Muscle layer of duodenum (tissue), 2 donors: ENCODE measurements at regions not wholly inside any gene's neighbourhood (a gene's known extent, or its start where the extent isn't known, plus 50 kb on each side); places are given as distances from the start of the nearest gene placed in this dataset.
"Not testable (repeated sequence)": the region's sequence is repeated elsewhere in the genome, so short reads cannot be mapped to it uniquely, and the experiment has no call there.

ENCODE experiments used
- H3K27ac ChIP-seq: one replicate; pipeline ENCODE4 v1.7.0; 2013; ENCODE audit warnings: mild to moderate bottlenecking, low read length
- H3K27me3 ChIP-seq: one replicate; pipeline ENCODE4 v1.7.0; 2013; ENCODE audit warnings: low read depth, mild to moderate bottlenecking, control low read depth, low read length
- H3K36me3 ChIP-seq, 2 donors: one replicate each; pipeline ENCODE4 v1.7.0; 2013; ENCODE audit warnings: low read length in 2 of 2, control low read depth in 1 of 2, mild to moderate bottlenecking in 1 of 2; ENCODE audit not compliant: insufficient read depth in 2 of 2, control insufficient read depth in 1 of 2
- H3K4me1 ChIP-seq, 2 donors: one replicate each; pipeline ENCODE4 v1.7.0; 2013; ENCODE audit warnings: low read length in 2 of 2, mild to moderate bottlenecking in 2 of 2, control low read depth in 1 of 2, moderate library complexity in 1 of 2; ENCODE audit not compliant: insufficient read depth in 2 of 2, control insufficient read depth in 1 of 2
- H3K4me3 ChIP-seq, 2 donors: one replicate each; pipeline ENCODE4 v1.7.0; 2013; ENCODE audit warnings: low read length in 2 of 2, low read depth in 1 of 2, mild to moderate bottlenecking in 1 of 2
- H3K9me3 ChIP-seq, 2 donors: one replicate each; pipeline ENCODE4 v1.7.0; 2013; ENCODE audit warnings: low read length in 2 of 2, control low read depth in 1 of 2, mild to moderate bottlenecking in 1 of 2; ENCODE audit not compliant: control insufficient read depth in 1 of 2
- donor health status: healthy.

DNA sequence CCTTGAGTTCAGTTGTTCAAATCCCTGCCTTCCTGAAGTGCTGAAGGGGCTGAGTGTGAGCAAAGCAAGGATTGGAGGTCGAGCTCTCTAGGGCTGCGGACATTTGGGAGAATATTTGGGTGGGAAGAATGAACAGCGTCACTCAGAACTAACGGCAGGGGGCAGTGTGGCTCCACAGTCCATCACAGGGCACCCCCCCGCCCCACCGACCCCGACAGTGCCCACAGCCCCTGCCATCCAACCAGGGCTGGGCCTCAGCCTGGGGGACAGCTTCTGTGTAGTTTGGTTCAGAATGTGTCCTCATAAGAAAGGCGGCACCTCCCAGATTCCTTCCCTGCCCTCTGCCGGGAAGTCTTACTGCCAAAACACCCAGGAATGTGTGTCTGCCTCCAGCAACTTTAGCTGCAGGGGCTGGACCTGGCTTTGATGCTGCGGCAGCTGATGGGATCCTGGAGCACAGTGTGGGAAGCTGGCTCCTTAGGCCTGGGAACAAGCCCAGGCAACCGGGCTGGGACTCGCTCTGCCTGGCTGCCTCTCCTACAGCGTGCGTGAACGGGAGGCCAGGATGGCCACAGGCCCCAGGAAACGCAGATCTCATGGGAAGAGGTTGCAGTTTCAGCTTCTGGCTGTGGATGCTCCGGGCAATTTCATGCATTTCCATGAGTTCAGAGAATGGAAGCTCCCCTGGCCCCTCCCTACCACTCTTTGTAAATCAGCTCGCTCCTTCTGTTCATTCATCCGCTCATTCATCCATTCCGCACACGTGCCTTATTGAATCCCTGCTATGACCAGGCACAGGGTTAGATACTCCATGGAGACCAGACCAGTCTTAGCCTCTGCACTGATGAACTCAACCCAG lies 104.9 kb upstream of the TMPRSS2 start:
- H3K9me3 ChIP-seq = no peaks in the 10 kb centered on the region
- peaks cover 0 to 4% of the 10 kb centered on the region in 2 donors for H3K36me3 ChIP-seq
- H3K4me1 ChIP-seq = peaks cover 7 to 13% of the 10 kb centered on the region in 2 donors
- no peak overlapping the region for H3K4me3 ChIP-seq
- no peaks in the 10 kb centered on the region for H3K27me3 ChIP-seq
- no peak overlapping the region for H3K27ac ChIP-seq

DNA sequence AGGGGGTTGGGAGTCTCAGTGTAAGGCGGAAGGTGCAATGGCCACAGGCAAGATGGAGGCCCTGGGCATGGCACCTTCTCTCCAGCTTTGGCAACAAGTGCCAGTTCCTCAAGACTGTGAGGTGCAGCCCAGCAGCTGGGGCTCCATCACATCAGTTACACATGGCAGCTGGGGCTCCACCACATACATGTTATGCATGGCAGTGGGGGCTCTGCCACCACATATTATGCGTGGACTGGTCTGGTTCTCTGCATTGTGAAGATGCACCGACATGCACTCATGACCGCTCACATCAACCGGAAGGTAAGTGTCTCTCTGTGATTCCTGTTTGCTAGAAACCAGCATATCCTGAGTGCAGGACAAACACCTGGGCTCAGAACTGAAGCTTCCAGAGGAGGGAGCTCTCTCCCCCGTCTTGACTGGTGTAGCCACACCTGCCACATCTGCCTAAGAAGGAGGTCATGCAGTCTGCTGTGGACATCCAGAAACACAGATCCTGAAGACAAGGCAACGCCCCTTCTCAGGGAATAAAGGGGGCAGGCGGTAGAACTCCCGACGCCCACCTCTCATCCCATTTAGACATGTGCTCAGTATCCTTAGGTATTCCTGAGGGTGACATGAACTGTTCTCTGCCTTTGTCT lies 104.1 kb upstream of the TMPRSS2 start:
- peaks cover 0 to 4% of the 10 kb centered on the region in 2 donors for H3K36me3 ChIP-seq
- H3K4me3 ChIP-seq = no peak overlapping the region
- H3K27me3 ChIP-seq = no peaks in the 10 kb centered on the region
- no peaks in the 10 kb centered on the region for H3K9me3 ChIP-seq
- H3K27ac ChIP-seq = no peak overlapping the region
- peaks cover 7 to 13% of the 10 kb centered on the region in 2 donors for H3K4me1 ChIP-seq

DNA sequence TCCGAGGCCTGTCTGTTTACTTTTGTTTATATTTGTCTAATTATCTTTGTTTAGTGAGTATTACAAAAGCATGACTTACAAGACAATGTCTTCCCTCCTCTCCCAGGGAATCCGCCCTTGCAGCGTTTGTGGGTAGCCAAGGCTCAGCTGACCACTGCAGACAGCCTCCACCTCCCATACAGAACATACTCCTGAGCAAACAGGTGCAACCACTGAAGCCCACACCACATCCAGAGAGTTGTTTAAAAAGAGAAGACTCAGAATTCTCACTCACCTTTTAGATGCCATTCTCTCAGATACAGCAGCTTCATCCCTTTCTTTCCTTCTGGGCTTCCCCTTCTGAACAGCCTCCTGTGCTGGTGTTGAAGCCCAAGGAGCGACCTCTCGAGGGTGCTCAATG lies 103.5 kb upstream of the TMPRSS2 start:
- Histone ChIP-seq H3K27ac (no peak overlapping the region), H3K27me3 (no peaks in the 10 kb centered on the region), H3K4me3 (no peak overlapping the region), H3K9me3 (no peaks in the 10 kb centered on the region), H3K36me3 (peaks cover 0 to 4% of the 10 kb centered on the region in 2 donors), H3K4me1 (peaks cover 7 to 13% of the 10 kb centered on the region in 2 donors)

DNA sequence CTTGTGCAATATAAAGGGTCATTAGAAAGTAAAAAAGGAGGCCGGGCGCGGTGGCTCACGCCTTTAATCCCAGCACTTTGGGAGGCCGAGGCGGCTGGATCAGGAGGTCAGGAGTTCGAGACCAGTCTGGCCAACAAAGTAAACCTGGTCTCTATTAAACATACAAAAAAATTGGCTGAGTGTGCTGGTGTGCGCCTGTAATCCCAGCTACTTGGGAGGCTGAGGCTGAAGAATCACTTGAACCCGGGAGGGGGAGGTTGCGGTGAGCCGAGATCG lies 102.8 kb upstream of the TMPRSS2 start:
- not testable (repeated sequence) for H3K4me3 ChIP-seq, H3K9me3 ChIP-seq, H3K4me1 ChIP-seq, H3K36me3 ChIP-seq, H3K27me3 ChIP-seq, H3K27ac ChIP-seq

DNA sequence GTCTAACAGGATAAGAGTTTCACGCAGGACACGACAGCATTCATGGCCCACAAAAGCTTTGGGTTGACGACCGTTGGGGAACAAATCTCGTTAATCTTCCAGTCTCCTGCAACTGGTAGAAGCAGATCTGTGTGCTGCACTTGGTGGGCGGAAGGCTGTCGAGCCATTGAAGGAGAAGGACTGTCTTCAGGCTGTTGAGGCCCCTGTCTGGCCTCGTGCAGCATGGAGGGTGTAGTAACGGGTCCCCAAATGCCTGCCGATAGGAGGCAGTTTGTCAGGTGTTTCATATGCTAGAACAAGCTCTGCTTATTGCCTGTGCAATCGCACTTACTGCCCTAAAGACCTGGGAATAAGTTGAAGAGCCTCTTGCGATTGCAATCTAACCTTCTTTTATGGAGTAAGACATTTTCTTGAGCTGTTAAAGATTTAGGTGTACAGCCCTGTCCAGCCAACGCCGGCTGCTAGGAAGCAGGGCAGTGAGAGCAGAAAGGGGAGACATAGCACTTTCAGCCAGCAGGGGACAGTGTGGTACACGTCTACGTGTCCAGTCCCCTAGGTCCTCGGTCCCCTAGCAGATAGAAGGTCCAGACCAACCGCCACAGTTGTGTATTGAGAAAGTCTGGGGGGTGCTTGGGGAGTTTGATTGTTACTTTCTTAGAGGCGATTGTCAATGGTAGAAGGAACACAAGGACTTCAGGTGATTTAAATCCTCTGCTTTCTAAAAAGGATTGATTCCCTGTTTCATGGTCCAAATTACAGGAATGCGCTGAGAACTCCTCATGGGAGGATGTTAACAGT lies 102.3 kb upstream of the TMPRSS2 start:
- no peaks in the 10 kb centered on the region for H3K27me3 ChIP-seq
- no peak overlapping the region for H3K27ac ChIP-seq
- H3K9me3 ChIP-seq = no peaks in the 10 kb centered on the region
- H3K36me3 ChIP-seq = no peaks in the 10 kb centered on the region
- no peak overlapping the region for H3K4me3 ChIP-seq
- H3K4me1 ChIP-seq = peaks cover 7% of the 10 kb centered on the region in 2 donors

DNA sequence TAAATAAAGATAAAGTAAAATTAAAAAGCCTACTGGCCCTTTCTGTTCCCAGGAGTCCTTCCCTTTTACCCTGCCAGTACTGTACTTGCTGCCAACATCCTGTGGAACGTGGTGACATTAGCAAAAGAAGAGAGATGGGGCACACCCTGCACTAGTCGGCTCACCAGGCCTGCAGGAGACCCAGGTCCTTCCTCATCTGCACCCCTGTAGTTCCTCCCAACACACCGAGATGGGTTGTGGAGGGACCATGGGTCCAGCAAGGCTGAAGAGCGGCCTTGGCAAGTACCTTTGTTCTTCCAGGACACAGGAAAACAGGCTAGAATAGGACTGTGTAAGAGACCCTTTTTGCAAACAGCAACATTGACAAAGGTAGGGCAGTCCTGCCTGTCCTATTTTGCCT lies 98.7 kb upstream of the TMPRSS2 start:
- no peaks in the 10 kb centered on the region for H3K36me3 ChIP-seq
- no peak overlapping the region for H3K4me3 ChIP-seq
- no peaks in the 10 kb centered on the region for H3K9me3 ChIP-seq
- H3K27ac ChIP-seq = no peak overlapping the region
- H3K4me1 ChIP-seq = no peaks in the 10 kb centered on the region
- H3K27me3 ChIP-seq = no peaks in the 10 kb centered on the region

DNA sequence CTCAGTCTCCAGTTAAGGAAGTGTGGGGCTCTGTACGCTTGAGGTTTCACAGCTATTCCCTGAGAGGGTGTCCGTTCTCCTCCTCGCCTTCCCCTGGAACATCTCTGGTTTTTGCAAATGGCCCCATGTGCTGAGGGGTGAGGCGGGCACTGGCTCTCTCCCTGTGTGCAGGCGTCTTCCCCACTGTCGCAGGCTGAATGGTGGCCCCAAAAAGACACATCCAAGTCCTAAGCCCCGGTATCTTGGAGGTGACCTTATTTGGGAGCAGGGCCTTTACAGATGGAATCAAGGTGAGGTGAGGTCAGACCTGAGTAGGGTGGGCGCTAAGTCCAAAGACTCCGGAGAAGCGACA lies 98.0 kb upstream of the TMPRSS2 start:
- H3K9me3 ChIP-seq = no peaks in the 10 kb centered on the region
- H3K4me1 ChIP-seq = no peaks in the 10 kb centered on the region
- no peak overlapping the region for H3K4me3 ChIP-seq
- H3K27me3 ChIP-seq = no peaks in the 10 kb centered on the region
- no peak overlapping the region for H3K27ac ChIP-seq
- no peaks in the 10 kb centered on the region for H3K36me3 ChIP-seq

DNA sequence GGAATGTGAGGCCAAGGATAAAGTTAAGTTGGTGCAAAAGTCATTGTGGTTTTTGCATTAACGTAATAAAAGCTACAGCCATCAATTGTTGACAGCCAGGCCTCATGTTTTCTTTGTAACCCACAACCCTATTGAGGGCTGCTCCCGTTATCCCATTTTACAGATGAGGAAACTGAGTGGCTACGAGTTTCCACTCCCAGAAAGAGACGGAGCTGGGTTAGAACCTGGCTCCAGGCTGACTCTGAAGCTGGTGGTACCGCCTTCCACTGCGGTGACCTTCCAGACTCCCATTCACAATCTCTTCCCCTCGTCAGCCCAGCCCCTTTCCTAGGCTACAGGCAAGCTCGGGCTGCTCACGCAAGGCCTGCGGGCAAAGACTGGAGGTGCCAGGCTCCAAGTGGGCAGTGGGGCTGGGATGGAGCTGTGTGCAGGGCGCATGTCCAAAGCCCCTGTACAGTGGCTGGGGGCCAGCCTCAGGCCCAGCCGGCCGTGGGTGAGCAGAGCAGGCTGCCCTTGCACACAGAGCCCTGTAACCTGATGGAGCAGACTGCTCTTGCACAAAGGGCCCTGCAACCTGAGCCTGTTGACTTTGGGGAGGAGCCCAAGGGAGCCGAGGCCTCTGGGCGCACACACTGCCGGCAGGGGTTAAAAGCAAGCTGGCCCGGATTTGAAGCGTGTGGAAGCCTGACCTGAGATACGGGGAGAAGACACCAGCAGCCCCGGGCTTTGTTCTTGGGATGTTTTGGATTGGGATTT lies 97.4 kb upstream of the TMPRSS2 start:
- Histone ChIP-seq H3K4me1 (no peaks in the 10 kb centered on the region), H3K36me3 (no peaks in the 10 kb centered on the region), H3K9me3 (no peaks in the 10 kb centered on the region), H3K27ac (no peak overlapping the region), H3K27me3 (no peaks in the 10 kb centered on the region), H3K4me3 (no peak overlapping the region)

DNA sequence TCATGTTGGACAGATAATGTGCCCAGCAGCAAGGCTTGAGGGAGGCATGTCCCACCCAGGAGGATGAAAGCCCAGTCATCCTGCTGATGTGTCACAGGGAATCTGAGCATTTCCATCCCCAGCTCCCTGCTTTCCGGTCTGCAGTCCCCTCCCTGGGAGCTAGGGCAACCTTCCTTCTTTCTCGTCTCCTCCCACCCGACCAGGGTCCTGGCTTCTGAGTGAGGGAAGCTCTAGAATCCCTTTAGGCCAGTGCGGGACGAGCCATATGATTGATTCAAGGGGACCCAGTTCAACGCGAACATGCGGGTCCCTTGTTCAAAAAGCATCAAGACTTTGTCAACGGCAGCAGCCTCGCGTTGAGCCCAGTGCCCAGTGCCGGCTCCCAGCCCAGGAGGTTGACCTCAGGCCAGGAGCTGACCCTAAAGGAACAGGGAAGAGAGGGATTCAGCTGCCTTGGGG lies 96.7 kb upstream of the TMPRSS2 start:
- no peaks in the 10 kb centered on the region for H3K4me1 ChIP-seq
- no peak overlapping the region for H3K4me3 ChIP-seq
- H3K27ac ChIP-seq = no peak overlapping the region
- H3K27me3 ChIP-seq = no peaks in the 10 kb centered on the region
- no peaks in the 10 kb centered on the region for H3K9me3 ChIP-seq
- H3K36me3 ChIP-seq = no peaks in the 10 kb centered on the region

DNA sequence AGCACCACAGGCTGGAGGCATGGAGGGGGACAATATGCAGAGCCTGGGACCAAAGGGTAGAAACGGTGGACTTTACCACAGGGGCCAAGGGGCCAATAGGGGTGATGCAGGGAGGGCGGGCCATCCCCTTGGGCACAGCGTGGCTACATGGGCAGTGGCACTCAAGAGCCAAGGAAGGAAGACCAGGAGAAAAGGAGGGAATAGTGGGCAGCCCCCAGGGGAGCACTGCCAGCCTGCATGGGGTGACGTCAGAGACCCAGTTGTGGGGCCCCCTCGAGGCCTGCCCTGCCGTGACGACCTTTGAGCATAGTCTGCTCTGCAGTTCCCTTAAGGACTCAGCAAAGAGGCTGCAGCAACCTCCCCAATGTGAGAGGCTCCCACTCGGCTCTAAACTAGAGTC lies 95.5 kb upstream of the TMPRSS2 start:
- Histone ChIP-seq H3K4me3 (no peak overlapping the region), H3K4me1 (no peaks in the 10 kb centered on the region), H3K27ac (no peak overlapping the region), H3K27me3 (no peaks in the 10 kb centered on the region), H3K9me3 (no peaks in the 10 kb centered on the region), H3K36me3 (no peaks in the 10 kb centered on the region)

DNA sequence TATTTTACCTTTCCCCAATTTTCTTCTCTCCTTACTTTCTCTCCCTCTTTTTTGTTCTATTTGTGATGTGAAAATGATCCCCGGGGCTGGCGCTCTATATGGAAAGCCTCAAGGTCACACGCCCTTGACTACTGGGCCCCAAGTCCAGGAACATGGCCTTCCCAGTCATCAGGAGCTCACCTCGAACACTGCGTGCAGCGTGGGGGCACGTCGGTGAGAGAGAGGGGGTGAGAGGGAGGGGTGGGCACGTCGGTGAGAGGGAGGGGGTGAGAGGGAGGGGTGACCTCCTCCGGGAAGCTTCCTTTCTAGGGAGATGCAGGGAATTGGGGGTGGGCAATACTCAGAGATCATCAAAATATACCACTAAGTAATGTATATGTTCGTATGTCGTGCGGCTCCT lies 94.6 kb upstream of the TMPRSS2 start:
- Histone ChIP-seq H3K4me1 (no peaks in the 10 kb centered on the region), H3K9me3 (no peaks in the 10 kb centered on the region), H3K36me3 (no peaks in the 10 kb centered on the region), H3K27ac (no peak overlapping the region), H3K4me3 (no peak overlapping the region), H3K27me3 (no peaks in the 10 kb centered on the region)
